Large intestine (tissue), 3 donors: ENCODE measurements at regions not wholly inside any gene's neighbourhood (a gene's known extent, or its start where the extent isn't known, plus 50 kb on each side); places are given as distances from the start of the nearest gene placed in this dataset.

ENCODE experiments used
- DNase-seq, 2 donors: peaks; one replicate each; pipeline versions ENCODE4 v3.0.0 to v3.0.0-alpha.2; 2013
- H3K27ac ChIP-seq: one replicate; pipeline ENCODE4 v1.5.1; 2013; ENCODE audit warnings: low read length
- H3K27me3 ChIP-seq: 2 replicates; pipeline ENCODE4 v1.6.1; 2013; ENCODE audit warnings: low read length; ENCODE audit not compliant: control insufficient read depth, insufficient read depth
- H3K36me3 ChIP-seq: 2 replicates; pipeline ENCODE4 v1.6.1; 2013; ENCODE audit warnings: low read length; ENCODE audit not compliant: control insufficient read depth, insufficient read depth
- H3K4me1 ChIP-seq: one replicate; pipeline ENCODE4 v1.6.1; 2013; ENCODE audit warnings: low read length; ENCODE audit not compliant: control insufficient read depth, insufficient read depth
- H3K4me3 ChIP-seq: one replicate; pipeline ENCODE4 v1.5.1; 2013; ENCODE audit warnings: low read length
- H3K9me3 ChIP-seq: one replicate; pipeline ENCODE4 v1.6.1; 2013; ENCODE audit warnings: mild to moderate bottlenecking, low read depth, low read length, moderate library complexity; ENCODE audit not compliant: control insufficient read depth
- WGBS: methylation state at CpG from one replicate; pipeline ENCODE4 v1.1.5; 2013; ENCODE audit warnings: low lambda C conversion rate; ENCODE audit not compliant: insufficient coverage; 5-methylcytosine and 5-hydroxymethylcytosine counted together

DNA sequence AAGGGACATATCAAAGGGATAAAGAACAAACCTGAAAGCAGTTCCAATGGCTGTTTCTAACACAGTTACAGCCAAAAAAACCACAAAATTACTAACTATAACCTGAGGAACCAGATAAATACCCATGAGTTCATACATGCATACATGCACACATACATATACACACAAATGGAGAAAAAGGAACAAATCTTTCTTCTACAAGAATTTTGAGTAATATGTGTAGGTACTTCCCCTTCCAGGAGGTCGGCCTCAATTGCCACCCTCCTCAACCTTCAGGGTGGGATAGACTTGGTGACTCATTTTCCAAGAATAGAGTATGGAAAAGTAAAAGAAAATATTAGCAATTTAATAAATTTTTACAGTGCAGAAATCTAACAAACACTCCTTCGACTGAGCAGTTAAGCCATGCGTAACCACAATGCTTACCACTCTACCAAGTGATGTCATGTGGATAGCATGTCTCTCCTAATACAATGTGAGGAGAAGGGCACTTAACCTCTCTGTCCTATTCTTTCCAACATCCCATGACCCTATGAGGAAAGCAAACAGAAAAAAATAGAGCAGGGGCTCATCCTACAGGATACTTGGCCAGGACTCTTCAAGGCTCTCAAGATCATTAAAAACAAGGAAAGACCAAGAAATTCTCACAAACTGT lies 243.0 kb upstream of the RUNX1 start:
- DNase-seq = no peak
- H3K4me1 ChIP-seq = peaks cover 10% of the 10 kb centered on the region
- H3K9me3 ChIP-seq = peaks cover 7% of the 10 kb centered on the region
- WGBS = 80% methylated on average over 2 of the region's 3 CpGs
- no peaks in the 10 kb centered on the region for H3K36me3 ChIP-seq
- no peaks in the 10 kb centered on the region for H3K27me3 ChIP-seq
- H3K27ac ChIP-seq = no peak overlapping the region
- no peak overlapping the region for H3K4me3 ChIP-seq

DNA sequence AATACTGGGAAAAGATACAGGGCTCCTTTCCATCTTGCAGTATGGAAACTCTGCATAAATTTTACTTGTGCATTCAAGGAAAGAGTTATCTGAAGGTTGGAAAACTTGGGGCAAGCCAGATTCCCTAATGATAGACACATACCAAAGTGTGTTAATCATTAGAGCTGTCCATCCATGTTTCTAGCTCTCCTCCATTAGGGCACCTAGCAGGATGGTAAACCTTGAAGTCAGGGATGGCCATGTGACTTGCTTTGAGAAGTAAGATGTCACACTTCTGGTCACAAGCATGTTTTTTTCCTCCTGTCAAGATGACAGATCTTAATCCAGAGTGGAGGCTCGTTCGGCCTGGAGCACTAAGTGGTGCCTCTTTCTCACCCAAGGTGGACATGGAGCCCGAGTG lies 241.9 kb upstream of the RUNX1 start:
- Histone ChIP-seq H3K4me1 (peaks cover 10% of the 10 kb centered on the region), H3K9me3 (peaks cover 7% of the 10 kb centered on the region), H3K27me3 (no peaks in the 10 kb centered on the region), H3K4me3 (no peak overlapping the region), H3K27ac (no peak overlapping the region), H3K36me3 (no peaks in the 10 kb centered on the region)
- DNase-seq = no peak
- no CpG with 5 or more reads among the region's 3 CpGs for WGBS

DNA sequence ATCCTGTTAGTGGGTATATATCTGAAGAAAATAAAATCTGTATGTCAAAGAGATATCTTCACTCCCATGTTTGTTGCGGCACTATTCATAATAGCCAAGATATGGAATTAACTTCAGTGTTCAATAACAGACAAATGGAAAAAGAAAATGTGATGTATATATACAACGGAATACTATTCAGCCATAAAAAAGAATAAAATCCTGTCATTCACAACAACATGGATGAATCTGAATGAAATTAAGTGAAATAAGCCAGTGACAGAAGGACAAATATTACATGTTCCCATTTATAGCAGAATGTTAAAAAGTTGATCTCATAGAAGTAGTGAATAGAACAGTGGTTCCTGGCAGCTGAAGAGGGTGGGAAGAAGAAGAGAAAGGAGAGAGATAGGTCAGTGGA lies 239.1 kb upstream of the RUNX1 start:
- Histone ChIP-seq H3K4me3 (no peak overlapping the region), H3K27me3 (no peaks in the 10 kb centered on the region), H3K4me1 (no peaks in the 10 kb centered on the region), H3K27ac (no peak overlapping the region), H3K36me3 (no peaks in the 10 kb centered on the region), H3K9me3 (peaks cover 7% of the 10 kb centered on the region)
- DNase-seq = no peak
- 100% methylated on average over 2 of the region's 2 CpGs for WGBS

DNA sequence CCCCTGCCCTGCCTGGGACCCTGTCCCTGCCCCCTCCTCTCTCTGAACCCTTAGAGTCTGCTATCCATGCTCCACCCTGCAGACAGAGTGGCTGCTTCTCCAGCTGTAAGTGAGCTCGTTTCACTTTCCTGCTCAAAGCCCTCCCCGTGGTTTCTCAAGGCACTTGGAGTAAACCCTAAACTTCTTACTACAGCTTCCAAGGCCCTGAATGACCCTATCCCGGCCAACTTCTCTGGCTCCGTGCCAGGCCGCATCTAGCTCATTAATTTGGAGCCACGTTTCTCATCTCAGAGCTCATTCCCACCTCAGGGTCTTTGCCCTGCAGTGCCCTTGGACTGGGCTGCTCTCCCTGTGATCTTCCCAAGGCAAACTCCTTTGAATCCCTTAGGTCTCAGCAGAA lies 235.1 kb upstream of the RUNX1 start:
- Histone ChIP-seq H3K4me1 (no peaks in the 10 kb centered on the region), H3K9me3 (peaks cover 7% of the 10 kb centered on the region), H3K27ac (no peak overlapping the region), H3K36me3 (no peaks in the 10 kb centered on the region), H3K27me3 (no peaks in the 10 kb centered on the region), H3K4me3 (no peak overlapping the region)
- DNase-seq = no peak
- WGBS = 40% methylated on average over 1 of the region's 6 CpGs

DNA sequence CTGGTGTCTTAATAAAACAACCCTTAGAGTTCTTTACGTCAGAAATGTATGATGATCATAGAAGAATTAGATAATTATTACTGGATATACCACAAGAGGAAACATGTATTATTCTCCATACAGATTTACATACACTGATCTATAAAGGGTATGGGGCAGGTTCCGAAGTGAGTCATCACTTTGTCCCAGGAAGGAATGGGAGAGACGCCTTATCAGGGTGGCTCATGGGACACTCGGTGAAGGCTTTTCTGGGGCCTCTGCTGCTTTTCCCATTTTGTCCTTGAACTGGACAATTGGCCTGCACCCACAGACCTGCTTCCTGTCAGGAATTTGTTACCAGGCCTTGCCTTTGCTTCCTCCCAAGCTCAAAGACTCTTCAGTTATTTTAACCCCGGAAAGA lies 233.8 kb upstream of the RUNX1 start:
- Histone ChIP-seq H3K9me3 (peaks cover 7% of the 10 kb centered on the region), H3K27me3 (no peaks in the 10 kb centered on the region), H3K36me3 (no peaks in the 10 kb centered on the region), H3K27ac (no peak overlapping the region), H3K4me1 (no peaks in the 10 kb centered on the region), H3K4me3 (no peak overlapping the region)
- DNase-seq = no peak
- no CpG with 5 or more reads among the region's 5 CpGs for WGBS

DNA sequence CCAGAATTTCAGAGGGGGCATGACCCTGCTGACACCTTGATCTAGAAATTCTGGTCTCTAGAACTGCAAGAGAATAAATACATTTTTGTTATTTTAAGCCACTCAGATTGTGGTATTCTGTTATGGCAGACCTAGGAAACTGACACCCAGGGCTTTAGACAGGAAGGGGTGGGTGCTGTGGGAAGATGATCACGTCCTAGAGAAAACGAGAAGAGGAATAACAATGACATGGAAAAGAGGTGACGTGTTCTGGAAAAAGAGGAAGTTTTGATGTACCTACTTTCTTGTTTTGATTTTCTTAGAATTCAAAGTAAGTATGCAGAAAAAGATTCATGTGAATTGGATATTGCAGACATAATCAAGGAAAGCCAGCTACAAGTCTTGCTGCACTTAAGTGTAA lies 232.9 kb upstream of the RUNX1 start:
- Histone ChIP-seq H3K4me3 (no peak overlapping the region), H3K27ac (no peak overlapping the region), H3K9me3 (no peaks in the 10 kb centered on the region), H3K36me3 (no peaks in the 10 kb centered on the region), H3K4me1 (no peaks in the 10 kb centered on the region), H3K27me3 (no peaks in the 10 kb centered on the region)
- DNase-seq = no peak
- 75% methylated on average over 3 of the region's 3 CpGs for WGBS

DNA sequence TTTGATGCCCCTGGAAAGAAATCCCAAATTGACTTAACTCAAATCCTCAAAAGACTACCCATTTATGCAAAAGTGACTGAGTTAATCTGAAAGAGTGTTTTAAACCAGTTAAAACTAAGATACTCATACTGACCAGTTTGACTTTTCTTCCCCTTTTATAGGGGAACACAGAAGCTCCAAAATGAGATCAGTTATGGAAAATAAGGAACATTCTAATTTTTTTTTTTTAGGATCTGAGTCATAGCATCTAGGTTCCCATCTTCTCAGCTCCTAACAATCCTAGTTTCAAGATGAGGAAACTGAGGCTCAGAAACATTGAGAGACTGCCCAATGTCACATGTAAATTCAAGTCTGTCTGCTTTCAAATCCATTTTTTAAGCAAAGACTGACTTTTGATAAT lies 231.1 kb upstream of the RUNX1 start:
- Histone ChIP-seq H3K36me3 (no peaks in the 10 kb centered on the region), H3K27me3 (no peaks in the 10 kb centered on the region), H3K27ac (no peak overlapping the region), H3K4me3 (no peak overlapping the region), H3K4me1 (no peaks in the 10 kb centered on the region), H3K9me3 (no peaks in the 10 kb centered on the region)
- DNase-seq = no peak

DNA sequence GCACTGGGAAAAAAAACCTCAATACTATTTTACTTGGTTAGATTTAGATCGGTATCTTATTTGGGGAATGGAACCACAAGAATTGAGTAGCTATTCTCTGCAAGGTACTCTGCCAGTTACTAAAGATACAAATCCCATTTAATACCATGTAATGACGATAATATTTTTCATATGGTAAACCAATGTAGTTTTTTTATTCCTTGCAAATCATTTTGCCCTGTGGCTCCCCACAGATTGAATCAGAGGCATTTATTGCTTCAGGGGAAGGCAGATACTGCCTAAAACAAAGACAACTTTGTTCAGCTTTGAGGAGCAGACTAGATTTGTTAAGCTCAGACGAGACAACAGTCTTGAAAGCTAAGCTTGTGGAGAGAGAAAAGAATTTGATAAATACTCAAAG lies 226.7 kb upstream of the RUNX1 start:
- WGBS = 29% methylated on average over 1 of the region's 3 CpGs
- H3K27ac ChIP-seq = no peak overlapping the region
- no peaks in the 10 kb centered on the region for H3K36me3 ChIP-seq
- no peaks in the 10 kb centered on the region for H3K9me3 ChIP-seq
- no peaks in the 10 kb centered on the region for H3K27me3 ChIP-seq
- H3K4me3 ChIP-seq = no peak overlapping the region
- no peak for DNase-seq
- H3K4me1 ChIP-seq = peaks cover 13% of the 10 kb centered on the region

DNA sequence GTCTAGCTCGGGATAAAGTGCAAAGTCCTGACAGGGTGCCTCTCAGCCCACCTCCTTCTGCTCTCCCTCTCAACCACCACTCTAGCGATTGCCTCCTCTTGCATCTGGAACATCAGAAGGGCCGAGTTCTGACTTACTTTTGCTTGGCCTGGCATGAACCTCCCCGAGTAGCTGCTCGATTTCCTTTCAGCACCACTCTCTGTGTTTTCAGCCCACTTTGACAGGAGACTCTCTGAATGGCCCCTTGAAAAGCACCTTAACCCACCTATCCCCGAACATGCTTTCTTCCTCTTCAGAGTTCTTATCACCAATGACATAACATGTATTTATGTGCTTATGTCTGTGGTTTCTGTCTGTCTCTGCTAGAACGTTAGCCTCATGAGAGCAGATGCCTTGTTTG lies 225.8 kb upstream of the RUNX1 start:
- H3K4me3 ChIP-seq = no peak overlapping the region
- no peaks in the 10 kb centered on the region for H3K36me3 ChIP-seq
- no peak for DNase-seq
- H3K27me3 ChIP-seq = no peaks in the 10 kb centered on the region
- no CpG with 5 or more reads among the region's 7 CpGs for WGBS
- peaks cover 13% of the 10 kb centered on the region for H3K4me1 ChIP-seq
- no peaks in the 10 kb centered on the region for H3K9me3 ChIP-seq
- H3K27ac ChIP-seq = no peak overlapping the region

DNA sequence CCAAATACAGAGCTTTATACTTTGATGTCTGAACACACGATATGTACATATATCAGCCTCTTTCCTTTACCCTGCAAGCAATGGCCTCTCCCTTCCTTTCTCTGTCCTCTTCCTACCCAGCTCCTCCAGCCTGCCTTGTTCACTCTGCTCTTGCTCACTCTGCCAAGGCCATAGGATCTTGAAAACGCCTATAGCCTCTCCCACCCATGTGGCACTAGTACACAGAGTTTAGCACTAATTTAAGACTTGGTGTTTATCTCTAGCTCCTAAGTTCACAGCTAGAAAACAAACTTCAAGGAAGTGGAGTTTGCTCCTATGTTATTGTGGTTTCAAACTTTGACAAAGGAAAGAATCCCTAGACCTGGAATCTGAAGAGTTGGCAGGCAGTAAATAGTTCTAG lies 225.0 kb upstream of the RUNX1 start:
- no CpG with 5 or more reads among the region's 2 CpGs for WGBS
- peak overlapping the region; percentile 52 for H3K27ac ChIP-seq

DNA sequence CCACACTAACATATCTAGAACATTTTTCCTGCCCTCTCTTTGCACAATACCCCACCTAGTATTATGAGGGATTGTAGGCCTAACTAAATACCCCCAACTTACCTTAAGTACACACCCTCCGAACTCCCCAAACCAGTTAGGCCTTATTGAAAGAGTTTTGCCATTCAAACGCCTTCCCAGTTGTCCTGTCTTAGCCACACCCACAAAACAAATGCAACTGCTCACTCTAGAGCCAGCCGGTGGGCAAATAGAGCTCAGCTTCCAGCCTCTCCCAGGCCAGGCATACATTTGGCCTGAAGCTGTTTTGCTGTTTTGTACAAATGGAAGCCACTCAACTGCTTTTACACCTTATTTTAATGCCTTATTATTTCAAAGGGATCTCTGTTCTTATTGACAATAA lies 224.2 kb upstream of the RUNX1 start:
- WGBS = no CpG with 5 or more reads among the region's 3 CpGs
- no peak overlapping the region for H3K4me3 ChIP-seq
- no peak overlapping the region for H3K27ac ChIP-seq
- peak; percentile 16 to 52 for DNase-seq
- no peaks in the 10 kb centered on the region for H3K27me3 ChIP-seq
- peaks cover 13% of the 10 kb centered on the region for H3K4me1 ChIP-seq
- H3K9me3 ChIP-seq = no peaks in the 10 kb centered on the region
- no peaks in the 10 kb centered on the region for H3K36me3 ChIP-seq

More for the DNA sequence above, 225.0 kb upstream of the RUNX1 start:
- Histone ChIP-seq H3K36me3 (no peaks in the 10 kb centered on the region), H3K4me1 (peaks cover 13% of the 10 kb centered on the region), H3K4me3 (no peak overlapping the region), H3K9me3 (no peaks in the 10 kb centered on the region), H3K27me3 (no peaks in the 10 kb centered on the region)
- DNase-seq = peak; percentile 9 to 67
